GM10266 (cell line): ENCODE measurements at regions not wholly inside any gene's neighbourhood (a gene's known extent, or its start where the extent isn't known, plus 50 kb on each side); places are given as distances from the start of the nearest gene placed in this dataset.
"Not testable (repeated sequence)": the region's sequence is repeated elsewhere in the genome, so short reads cannot be mapped to it uniquely, and the experiment has no call there.

ENCODE experiments used
- DNase-seq: peaks from one replicate; pipeline ENCODE4 v3.0.0; 2012; ENCODE audit errors: extremely low spot score
- TF ChIP-seq, protein P1 (sequence below): IDR thresholded peaks from 2 replicates; pipeline ENCODE4 v1.5.1; 2012; ENCODE audit warnings: mild to moderate bottlenecking, low read depth; ENCODE audit not compliant: control insufficient read depth, insufficient read depth; ENCODE audit errors: missing control alignments

DNA sequence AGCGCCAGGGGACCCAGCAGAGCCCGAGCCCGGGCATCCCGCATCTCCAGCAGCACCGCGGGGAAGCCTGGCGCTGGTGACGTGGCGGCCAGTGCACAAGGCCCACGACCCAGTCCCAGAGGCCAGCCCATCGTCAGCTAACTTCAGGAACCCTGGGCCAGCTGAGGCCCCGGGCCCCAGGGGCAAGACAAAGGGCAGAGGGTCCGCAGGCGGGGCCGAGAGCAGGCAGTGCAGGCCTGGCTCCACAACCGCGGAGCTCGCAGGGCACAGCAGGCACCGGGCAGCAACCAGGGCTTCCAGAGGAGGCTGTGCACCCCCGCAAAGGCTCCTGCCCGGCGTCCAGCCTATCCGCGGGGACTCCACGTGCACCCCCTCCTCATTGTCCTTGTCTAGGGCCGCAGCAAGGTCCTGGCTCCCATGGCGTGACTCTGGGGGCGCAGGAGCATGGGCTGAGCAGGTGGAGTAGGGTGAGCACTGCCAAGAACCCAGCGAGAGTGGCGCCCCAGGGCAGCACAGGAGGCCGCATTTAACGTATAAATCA lies 352.5 kb downstream of the KCNJ18 start:
- not testable (repeated sequence) for DNase-seq

DNA sequence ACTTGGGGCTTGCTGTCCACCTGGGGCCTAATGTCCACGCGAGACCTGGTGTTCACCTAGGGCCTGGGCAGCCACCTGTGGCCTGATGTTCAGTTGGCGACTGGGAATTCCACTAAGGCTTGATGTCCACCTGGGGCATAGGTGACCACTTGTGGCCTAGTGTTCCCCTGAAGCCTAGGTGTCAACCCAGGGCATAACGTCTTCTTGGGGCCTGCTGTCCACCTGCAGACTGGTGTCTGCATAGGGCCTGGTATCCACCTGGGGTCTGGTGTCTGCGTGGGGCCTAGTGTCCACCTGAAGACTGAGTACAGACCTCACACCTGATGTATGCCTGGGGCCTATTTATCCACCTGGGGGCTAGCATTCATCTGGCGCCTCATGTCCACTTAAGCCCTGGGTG lies 355.2 kb downstream of the KCNJ18 start:
- not testable (repeated sequence) for DNase-seq

DNA sequence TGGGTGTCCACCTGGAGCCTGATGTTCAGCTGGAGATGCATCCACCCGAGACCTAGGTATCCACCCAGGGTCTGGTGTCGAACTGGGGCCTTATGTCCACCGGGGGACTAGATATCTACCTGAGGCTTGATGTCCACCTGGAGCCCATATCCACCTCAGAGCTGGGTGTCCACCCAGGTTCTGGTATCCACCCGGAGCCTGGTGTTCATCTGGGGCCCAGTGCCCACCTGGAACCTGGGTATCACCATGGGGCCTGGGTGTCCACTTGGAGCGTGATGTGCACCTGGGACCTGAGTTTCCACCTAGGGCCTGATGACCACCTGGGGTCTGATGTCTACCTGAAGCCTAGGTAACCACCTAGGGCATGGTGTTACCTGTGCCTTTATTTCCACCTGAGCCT lies 355.9 kb downstream of the KCNJ18 start:
- DNase-seq = not testable (repeated sequence)

DNA sequence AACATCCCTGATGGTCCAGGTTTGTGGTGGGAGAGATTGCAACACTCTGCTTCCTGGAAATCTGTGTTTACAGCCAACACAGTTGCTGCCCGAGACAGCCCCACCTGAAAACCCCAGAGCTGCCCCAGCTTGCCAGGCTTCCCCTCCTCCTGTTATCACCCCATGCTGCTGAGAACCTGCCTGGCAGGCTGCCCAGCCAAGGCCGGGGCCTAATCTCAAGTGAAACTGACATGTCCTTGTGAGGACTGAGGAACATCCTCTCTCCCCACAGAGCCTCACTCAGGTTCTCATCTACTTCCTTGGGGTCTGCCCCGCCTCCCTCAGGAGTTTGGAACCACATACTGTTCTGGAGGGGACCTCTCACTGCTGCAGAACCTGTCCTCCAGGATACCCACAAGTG lies 358.4 kb downstream of the KCNJ18 start:
- not testable (repeated sequence) for DNase-seq

DNA sequence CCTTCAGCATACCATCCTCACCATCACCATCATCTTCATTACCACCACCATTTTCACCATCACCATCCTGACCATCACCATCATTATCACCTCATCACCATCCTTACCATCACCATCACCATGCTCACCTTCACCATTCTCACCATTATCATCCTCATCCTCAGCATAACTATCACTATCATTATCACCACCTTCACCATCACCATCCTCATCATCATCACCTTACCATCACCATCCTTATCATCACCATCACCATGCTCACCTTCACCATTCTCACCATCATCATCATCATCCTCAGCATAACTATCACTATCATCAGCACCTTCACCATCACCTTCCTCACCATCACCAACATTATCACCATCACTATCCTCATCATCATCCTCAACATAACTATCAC lies 360.4 kb downstream of the KCNJ18 start:
- DNase-seq = not testable (repeated sequence)

DNA sequence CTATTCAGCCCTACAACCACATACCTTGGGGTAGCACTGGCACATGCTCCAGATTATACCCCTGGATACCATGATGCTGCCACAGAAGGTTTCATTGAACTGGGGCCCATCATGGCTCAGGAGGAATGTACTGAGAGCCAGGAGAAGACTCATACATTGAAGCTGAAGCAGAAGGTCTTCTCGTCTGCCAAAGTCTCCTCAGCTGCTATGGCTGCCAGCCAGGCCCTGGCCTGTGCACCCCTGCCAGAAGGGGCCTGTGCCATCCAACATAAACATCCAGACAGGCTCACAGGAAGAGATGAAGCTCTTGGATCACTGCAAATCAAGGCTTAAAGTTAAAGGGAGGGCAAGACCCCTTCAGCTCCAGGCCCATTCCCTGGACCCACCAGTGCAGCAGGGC lies 364.2 kb downstream of the KCNJ18 start:
- not testable (repeated sequence) for DNase-seq

DNA sequence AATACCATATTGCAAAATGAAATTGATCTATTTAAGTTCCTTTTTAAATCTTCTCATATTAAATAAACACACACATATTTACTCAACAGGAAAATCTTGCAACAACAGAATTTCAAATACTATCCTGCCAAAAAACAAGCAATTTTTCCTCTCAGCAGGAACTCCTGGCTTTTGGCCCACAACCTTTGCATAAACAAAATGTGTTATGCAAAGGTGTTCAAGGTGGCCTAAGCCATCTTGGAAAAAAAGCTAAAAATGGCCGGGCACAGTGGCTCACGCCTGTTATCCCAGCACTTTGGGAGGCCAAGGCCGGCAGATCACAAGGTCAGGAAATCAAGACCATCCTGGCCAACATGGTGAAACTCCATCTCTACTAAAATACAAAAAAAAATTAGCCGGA lies 383.6 kb downstream of the KCNJ18 start:
- not testable (repeated sequence) for DNase-seq

DNA sequence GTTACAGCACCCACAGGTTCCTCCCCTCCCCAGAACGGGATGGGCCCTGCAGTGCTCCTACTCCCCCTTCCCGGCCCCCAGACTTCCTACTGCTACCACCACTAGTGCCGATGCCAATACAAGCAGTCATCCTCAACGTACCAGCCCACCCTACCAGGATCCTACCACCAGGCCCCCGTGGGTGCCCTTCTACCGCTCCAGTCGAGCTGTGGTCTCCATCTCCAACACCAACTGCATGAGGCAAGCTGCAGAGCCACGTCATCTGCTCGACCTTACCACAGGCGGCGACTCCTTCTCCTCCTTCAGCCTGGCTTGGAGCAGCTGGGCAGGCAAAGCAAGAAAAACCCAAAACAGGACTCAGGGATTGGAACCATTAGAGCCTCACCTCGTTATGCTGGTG lies 396.3 kb downstream of the KCNJ18 start:
- not testable (repeated sequence) for DNase-seq

DNA sequence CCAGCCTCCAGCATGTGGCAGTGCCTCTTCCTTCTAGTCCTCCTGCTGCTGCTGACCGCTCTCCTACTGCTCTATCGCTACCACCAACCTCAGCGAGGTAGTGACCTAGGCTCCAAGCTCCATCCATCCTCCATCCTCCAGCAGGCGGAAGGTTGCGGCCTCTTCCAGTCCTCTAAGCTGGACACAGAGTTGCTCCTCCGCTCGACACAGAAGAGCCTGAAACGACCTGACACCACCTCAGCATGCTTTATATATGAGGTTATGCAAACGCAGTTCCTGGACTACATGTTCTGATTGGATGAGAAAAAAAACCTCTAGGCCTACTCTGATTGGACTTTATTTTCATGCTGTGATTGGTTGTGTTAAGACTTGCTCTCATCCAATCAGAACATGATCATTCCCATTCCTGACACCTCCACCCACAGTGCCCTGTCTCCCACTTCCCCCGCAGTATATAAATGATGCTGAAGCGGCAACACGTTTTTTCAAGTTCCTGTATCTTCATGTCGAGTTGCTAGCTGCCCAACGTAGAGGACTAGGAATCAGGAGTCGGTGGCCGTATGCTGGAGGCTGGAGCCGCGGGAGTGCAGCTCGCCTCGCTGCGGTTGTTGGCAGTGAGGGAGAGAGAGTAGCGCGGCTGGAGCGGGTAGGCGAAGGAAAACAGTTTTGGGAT lies 398.1 kb downstream of the KCNJ18 start:
- TF ChIP-seq, protein P1, sequence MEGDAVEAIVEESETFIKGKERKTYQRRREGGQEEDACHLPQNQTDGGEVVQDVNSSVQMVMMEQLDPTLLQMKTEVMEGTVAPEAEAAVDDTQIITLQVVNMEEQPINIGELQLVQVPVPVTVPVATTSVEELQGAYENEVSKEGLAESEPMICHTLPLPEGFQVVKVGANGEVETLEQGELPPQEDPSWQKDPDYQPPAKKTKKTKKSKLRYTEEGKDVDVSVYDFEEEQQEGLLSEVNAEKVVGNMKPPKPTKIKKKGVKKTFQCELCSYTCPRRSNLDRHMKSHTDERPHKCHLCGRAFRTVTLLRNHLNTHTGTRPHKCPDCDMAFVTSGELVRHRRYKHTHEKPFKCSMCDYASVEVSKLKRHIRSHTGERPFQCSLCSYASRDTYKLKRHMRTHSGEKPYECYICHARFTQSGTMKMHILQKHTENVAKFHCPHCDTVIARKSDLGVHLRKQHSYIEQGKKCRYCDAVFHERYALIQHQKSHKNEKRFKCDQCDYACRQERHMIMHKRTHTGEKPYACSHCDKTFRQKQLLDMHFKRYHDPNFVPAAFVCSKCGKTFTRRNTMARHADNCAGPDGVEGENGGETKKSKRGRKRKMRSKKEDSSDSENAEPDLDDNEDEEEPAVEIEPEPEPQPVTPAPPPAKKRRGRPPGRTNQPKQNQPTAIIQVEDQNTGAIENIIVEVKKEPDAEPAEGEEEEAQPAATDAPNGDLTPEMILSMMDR = no peak
- DNase-seq = no peak

DNA sequence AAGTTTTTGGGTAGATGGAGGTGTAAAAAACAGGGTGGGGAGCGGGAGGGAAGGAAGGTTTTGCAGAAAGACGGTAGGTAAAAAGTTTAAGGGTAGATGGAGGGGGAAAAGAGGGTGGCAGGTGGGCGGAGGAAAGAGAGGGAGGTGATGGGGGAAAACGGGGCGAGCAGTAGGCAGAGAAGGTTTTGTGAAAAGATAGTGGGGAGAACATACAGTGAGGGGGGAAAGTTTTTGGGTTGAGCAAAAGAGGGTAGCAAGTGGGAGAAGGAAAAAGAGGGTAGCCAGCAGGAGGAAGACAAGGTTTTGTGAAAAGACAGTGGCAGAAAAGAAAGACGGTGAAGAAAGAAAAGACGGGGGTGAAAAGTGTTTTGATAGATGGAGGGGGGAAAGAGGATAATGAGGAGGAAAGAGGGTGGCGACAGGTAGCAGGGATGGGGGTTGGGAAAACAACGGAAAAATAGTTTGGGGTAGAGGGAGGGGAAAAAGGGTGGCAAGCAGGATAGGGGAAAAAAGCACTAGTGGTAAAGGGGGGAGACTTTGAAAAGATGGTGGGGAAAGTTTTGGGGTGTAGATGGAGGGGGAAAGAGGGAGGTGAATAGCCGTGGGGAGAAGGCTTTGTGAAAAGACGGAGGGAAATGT lies 398.8 kb downstream of the KCNJ18 start:
- not testable (repeated sequence) for DNase-seq

DNA sequence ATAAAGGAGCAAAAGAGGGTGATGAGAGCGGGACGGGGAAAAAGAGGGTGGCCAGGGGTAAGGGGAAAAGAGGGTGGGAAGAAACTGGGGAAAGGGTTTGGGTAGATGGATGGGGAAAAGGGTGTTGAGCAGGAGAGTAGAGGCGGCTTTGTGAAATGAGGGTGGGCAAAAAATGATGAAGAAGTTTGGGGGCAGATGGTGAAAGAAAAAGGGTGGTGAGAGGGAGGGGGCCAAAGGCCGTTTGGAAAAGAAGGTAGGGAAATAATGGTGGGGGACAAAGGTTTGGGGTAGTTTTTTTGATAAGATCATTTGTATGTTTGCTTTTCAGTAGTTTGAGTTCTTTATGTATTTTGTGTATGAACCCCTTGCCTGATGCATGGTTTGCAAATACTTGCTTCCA lies 399.5 kb downstream of the KCNJ18 start:
- DNase-seq = not testable (repeated sequence)

DNA sequence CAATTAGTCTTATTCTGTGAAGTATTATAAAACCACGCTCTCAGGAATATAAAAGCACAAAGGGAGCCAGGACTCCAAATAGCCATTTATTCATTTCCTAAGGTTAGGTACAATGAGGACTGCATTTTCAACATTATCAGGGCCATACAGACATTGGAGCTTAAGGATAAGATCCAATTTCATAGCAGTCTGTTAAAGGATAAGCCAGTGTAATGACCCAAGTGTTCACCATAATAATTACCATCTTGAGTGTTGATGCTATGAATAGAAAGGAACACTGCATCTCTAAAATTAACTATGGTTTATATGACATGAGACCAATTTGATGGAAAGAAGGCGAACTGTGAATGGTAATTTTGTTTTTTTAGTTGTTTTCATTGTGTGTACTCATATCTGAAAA lies 403.1 kb downstream of the KCNJ18 start:
- DNase-seq = not testable (repeated sequence)

DNA sequence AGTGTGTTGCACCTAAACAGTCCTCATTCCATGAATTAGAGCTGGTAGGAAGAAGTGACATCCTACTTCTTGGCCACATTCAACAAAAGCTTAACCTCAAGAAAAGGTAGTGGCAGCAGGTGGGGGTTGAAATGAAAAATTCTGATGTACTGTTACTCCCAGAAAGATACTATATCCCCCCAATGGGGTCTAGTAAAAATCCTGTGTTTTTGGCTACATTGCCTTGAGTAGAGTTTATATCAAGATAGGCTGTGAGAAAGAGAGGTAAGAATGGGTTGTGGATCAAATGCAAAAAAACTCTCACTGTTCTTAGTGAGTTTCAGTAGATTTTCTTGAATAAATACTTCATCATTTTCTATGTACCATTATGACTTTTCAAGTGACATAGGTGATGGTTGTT lies 407.3 kb downstream of the KCNJ18 start:
- not testable (repeated sequence) for DNase-seq

DNA sequence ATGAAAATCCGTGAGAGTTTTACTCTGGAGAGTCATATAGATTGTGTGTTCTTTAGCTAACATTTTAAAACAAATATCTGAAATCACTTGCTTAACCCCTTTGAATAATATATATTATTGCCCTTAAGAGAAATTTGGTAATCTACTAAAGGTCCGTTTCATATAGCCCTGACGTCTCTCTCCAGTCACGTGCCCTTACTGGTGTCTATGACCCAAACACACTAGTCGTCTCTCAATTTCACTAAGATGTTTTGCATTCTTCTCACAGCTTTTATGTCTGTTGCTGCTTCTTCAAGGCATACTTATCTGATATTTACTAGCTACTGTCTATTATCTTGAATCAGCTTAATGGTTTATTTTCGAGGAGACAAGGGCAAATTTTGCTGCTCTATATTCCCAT lies 409.9 kb downstream of the KCNJ18 start:
- TF ChIP-seq, protein P1 = no peak
- DNase-seq = no peak

DNA sequence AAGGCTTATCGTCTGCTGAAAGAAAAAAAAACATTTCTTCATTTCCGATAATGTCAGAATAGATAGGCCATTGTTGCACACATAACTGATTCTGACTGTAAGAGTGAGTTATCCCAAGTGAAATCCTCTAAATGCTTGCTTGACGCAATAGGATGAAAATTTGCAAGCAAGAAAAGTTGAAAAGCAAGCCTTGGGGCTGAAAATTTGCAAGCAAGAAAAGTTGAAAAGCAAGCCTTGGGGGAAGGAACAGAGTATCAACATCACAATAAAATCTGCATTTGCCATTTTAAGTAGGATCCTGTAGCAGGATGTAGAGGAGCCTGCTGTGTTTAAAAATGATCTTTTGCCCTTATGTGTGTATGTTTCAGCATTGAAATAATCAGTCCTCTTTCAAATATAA lies 424.4 kb downstream of the KCNJ18 start:
- not testable (repeated sequence) for DNase-seq

DNA sequence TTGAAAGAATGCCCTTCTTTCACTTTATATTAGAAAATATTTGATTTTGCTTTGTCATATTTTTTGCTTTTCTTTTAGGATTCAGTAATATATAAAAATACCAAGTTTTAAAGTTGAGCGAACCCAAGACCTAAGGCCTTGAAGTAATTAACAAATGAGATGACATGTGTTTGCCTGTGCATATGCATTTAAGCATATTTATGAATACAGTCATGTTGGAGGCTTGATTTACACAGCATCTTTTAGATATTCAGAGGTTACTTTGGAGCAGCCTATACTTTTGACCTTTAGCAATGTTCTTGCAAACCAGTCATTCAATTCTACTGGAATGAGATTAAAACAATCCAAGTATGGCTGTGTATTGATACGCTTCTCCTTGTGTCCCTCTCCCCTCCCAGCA lies 425.1 kb downstream of the KCNJ18 start:
- not testable (repeated sequence) for DNase-seq

DNA sequence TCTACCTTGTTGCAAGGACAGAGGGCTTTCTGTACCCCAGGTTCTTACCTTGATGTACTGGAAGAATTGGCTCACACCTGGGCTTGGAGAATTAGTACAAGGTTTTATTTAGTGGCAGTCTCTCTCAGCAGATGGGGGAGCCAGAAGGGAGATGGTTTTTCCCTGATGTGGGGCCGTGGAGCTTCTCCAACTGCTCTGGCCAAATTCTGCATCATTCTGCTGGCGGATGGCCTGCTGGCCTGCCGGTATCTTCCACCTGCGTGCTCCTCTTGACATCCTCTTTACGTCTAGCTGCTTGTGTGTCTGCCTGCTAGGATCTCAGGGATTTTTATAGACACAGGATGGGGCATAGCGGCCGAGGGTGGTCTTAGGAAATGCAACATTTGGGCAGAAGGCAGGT lies 426.7 kb downstream of the KCNJ18 start:
- DNase-seq = not testable (repeated sequence)

DNA sequence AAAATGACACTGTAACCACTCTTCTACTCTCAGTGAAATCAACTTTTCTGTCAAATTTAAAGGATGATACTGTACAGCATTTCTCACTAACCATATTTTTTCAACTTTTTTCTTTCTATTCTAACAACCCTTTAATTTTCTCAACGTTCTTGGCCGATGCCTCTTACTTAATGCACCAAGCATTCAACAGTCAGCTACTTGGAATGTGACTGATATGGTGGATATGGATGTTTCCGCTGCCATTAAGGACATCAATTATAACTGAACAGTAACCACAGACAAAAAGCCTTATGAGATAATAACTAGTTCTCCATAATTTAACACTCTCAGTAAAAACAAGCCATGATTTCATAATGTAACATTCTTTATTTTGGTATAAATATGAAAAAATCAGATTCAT lies 427.4 kb downstream of the KCNJ18 start:
- DNase-seq = not testable (repeated sequence)
